Keratinocyte (primary cell): ENCODE measurements at regions not wholly inside any gene's neighbourhood (a gene's known extent, or its start where the extent isn't known, plus 50 kb on each side); places are given as distances from the start of the nearest gene placed in this dataset.
A peak's percentile ranks its signal among the peaks of the same experiment; 100 is the strongest.

Source experiments
- DNase-seq: peaks from one replicate; pipeline ENCODE4 v3.0.0-alpha.2; 2011; ENCODE audit warnings: low read depth, missing footprints, low spot score
- FAIRE-seq: peaks from 2 replicates; lab custom pipeline; 2011; peaks lifted over from hg19 to GRCh38; lab: Jason Lieb, UNC
- H2AFZ ChIP-seq: 2 replicates; pipeline ENCODE4 v1.6.0; 2012; ENCODE audit warnings: low read length, control low read depth, inconsistent platforms; ENCODE audit not compliant: control insufficient read depth
- H3K27ac ChIP-seq: 2 replicates; pipeline ENCODE4 v1.5.1; 2011; ENCODE audit warnings: low read length; ENCODE audit not compliant: control insufficient read depth, insufficient read depth
- H3K27me3 ChIP-seq: 3 replicates; pipeline ENCODE4 v1.6.0; 2011; ENCODE audit warnings: low read length; ENCODE audit not compliant: control insufficient read depth, insufficient read depth; ENCODE audit errors: extremely low read depth
- H3K36me3 ChIP-seq, 2 experiments: 2 replicates in 1 of 2; 3 replicates in 1 of 2; pipeline ENCODE4 v1.5.1; 2011; ENCODE audit warnings: low read length in 2 of 2, mild to moderate bottlenecking in 1 of 2; ENCODE audit not compliant: control insufficient read depth in 2 of 2, insufficient read depth in 2 of 2; ENCODE audit errors: extremely low read depth in 1 of 2
- H3K4me1 ChIP-seq: 3 replicates; pipeline ENCODE4 v1.5.1; 2011; ENCODE audit warnings: low read length; ENCODE audit not compliant: control insufficient read depth, insufficient read depth; ENCODE audit errors: extremely low read depth
- H3K4me2 ChIP-seq: 3 replicates; pipeline ENCODE4 v1.6.0; 2011; ENCODE audit warnings: low read depth, low read length; ENCODE audit not compliant: control insufficient read depth, insufficient read depth; ENCODE audit errors: extremely low read depth
- H3K4me3 ChIP-seq, 3 experiments: fragments of 200-600 bp in 1 of 3; sonication (generic) in 1 of 3; 2 replicates in 2 of 3; 3 replicates in 1 of 3; pipeline ENCODE4 v1.5.1; 2011 to 2016; ENCODE audit warnings: low read length in 3 of 3, mild to moderate bottlenecking in 3 of 3, control low read depth in 2 of 3, inconsistent platforms in 1 of 3, low read depth in 1 of 3, mixed read lengths in 1 of 3, mixed run types in 1 of 3, moderate library complexity in 1 of 3; ENCODE audit not compliant: control insufficient read depth in 2 of 3, insufficient read depth in 2 of 3; ENCODE audit errors: extremely low read depth in 1 of 3
- H3K79me2 ChIP-seq: 2 replicates; pipeline ENCODE4 v1.6.0; 2012; ENCODE audit warnings: low read length; ENCODE audit not compliant: control insufficient read depth, insufficient read depth
- H3K9ac ChIP-seq: 3 replicates; pipeline ENCODE4 v1.6.0; 2011; ENCODE audit warnings: low read length; ENCODE audit not compliant: control insufficient read depth, insufficient read depth; ENCODE audit errors: extremely low read depth
- H3K9me1 ChIP-seq: 3 replicates; pipeline ENCODE4 v1.6.0; 2011; ENCODE audit warnings: low read length; ENCODE audit not compliant: control insufficient read depth, insufficient read depth; ENCODE audit errors: extremely low read depth
- H3K9me3 ChIP-seq: 2 replicates; pipeline ENCODE4 v1.5.1; 2012; ENCODE audit warnings: low read depth, low read length; ENCODE audit not compliant: control insufficient read depth
- H4K20me1 ChIP-seq: 3 replicates; pipeline ENCODE4 v1.6.0; 2011; ENCODE audit warnings: low read length; ENCODE audit not compliant: control insufficient read depth, insufficient read depth; ENCODE audit errors: extremely low read depth
- CTCF ChIP-seq, 3 experiments: IDR thresholded peaks in 1 of 3; conservative IDR thresholded peaks in 1 of 3; optimal IDR thresholded peaks in 1 of 3; 2 replicates in 2 of 3; 3 replicates in 1 of 3; pipeline versions ENCODE3 to v1.5.1; 2011; ENCODE audit warnings: low read length in 3 of 3, mild to moderate bottlenecking in 3 of 3, moderate library complexity in 2 of 3, control low read depth in 1 of 3, inconsistent platforms in 1 of 3; ENCODE audit not compliant: insufficient read depth in 2 of 3; ENCODE audit errors: extremely low read depth in 1 of 3
- EZH2 ChIP-seq: IDR thresholded peaks from one replicate; pipeline ENCODE4 v1.6.1; 2012; ENCODE audit warnings: inconsistent platforms, mild to moderate bottlenecking, low read length, moderate library complexity
- dilution Hi-C: fragments of 300-500 bp; cut with MboI; formaldehyde crosslinking; loops from one replicate; pipeline ENCODE4 v1.7.0; 2020; ENCODE audit warnings: low sequenced_read_pairs; ENCODE audit not compliant: extremely low pct_ligation_motif_present

DNA sequence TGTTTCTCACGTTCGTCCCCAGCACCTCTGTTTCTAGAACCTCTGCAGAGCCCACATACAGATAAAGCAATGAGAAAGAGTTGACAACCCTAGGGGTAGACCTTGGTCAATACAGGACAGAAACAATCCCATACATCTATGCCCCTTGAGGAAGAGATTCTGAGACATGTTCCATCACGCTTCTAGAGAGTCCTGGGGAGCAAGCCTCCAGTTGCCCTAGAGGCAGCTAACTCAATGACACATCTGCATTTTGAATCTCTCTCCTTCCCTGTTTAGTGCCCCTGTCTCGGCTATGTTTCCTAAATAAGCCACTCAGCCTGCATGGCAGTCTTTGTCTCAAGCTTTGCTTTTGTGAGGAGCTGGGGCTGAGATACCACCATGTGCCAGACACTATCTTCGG is 435.3 kb downstream of the CD83 start:
- no peak for DNase-seq
- no peak for TF ChIP-seq EZH2
- peak in 1 of 3 experiments; percentile 15 for TF ChIP-seq CTCF (optimal IDR thresholded peaks at IDR 0.05 in 1 of 3, IDR thresholded peaks at IDR 0.05 in 1 of 3, conservative IDR thresholded peaks at IDR 0.05 in 1 of 3; ENCODE audit: extremely low read depth in 1 of 3, insufficient read depth in 2 of 3, low read length in 3 of 3)
- H3K9ac ChIP-seq = no peak overlapping the region

GRCh38 chr6:14553515-14553914 is 435.9 kb downstream of the CD83 start:
- Histone ChIP-seq H3K4me2 (no peak overlapping the region), H4K20me1 (no peaks in the 10 kb centered on the region), H3K9ac (no peak overlapping the region), H3K27ac (no peak overlapping the region), H3K4me1 (no peaks in the 10 kb centered on the region), H3K27me3 (no peaks in the 10 kb centered on the region), H2AFZ (no peak overlapping the region), H3K9me3 (no peaks in the 10 kb centered on the region), H3K36me3 (no peaks in the 10 kb centered on the region), H3K4me3 (no peak overlapping the region), H3K9me1 (no peaks in the 10 kb centered on the region), H3K79me2 (no peaks in the 10 kb centered on the region)
- dilution Hi-C loops = no loop called here
- TF ChIP-seq EZH2 (no peak), CTCF (optimal IDR thresholded peaks at IDR 0.05 in 1 of 3, IDR thresholded peaks at IDR 0.05 in 1 of 3, conservative IDR thresholded peaks at IDR 0.05 in 1 of 3; ENCODE audit: extremely low read depth in 1 of 3, insufficient read depth in 2 of 3, low read length in 3 of 3) (no peak)
- DNase-seq = no peak
- FAIRE-seq = no peak

More for the DNA sequence above, 435.3 kb downstream of the CD83 start:
- dilution Hi-C loops = no loop called here
- H3K79me2 ChIP-seq = no peaks in the 10 kb centered on the region
- no peak for FAIRE-seq
- no peaks in the 10 kb centered on the region for H3K9me1 ChIP-seq
- H3K4me3 ChIP-seq = no peak overlapping the region
- H3K4me2 ChIP-seq = no peak overlapping the region
- no peak overlapping the region for H3K27ac ChIP-seq
- H3K36me3 ChIP-seq = no peaks in the 10 kb centered on the region
- no peaks in the 10 kb centered on the region for H3K27me3 ChIP-seq
- no peaks in the 10 kb centered on the region for H3K9me3 ChIP-seq
- no peaks in the 10 kb centered on the region for H3K4me1 ChIP-seq
- H4K20me1 ChIP-seq = no peaks in the 10 kb centered on the region
- H2AFZ ChIP-seq = no peak overlapping the region
